ENCODE measurements at regions not wholly inside any gene's neighbourhood (a gene's known extent, or its start where the extent isn't known, plus 50 kb on each side); places are given as distances from the start of the nearest gene placed in this dataset.

DNA sequence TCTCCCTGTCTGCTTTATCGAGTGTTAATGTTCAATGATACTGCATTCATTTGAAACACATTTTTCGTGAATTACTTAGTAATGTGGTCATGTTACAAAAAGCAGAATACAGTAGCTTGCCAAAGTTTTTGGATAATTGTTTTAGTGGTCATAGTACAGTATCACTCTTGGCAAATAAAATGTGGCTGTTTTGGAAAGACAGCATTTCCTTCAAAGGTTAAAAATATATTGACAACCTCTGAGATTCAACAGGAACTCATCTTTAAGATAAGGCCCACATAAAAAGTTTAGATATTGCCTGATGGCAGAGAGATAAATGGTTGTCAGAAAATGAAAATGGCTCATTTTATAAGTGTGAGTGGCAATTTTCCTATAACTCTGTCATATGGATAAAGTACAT is 297.7 kb upstream of the MAN1A1 start:
- DNase-seq (ENCODE audit: low read depth, low spot score), result no peak
- no peaks in the 10 kb centered on the region for H3K4me1 ChIP-seq (ENCODE audit: control insufficient read depth, extremely low read depth, insufficient read depth, low read length)
- H3K27ac ChIP-seq (ENCODE audit: control insufficient read depth, insufficient read depth, low read length), result no peak overlapping the region
- no peak overlapping the region for H3K4me2 ChIP-seq (ENCODE audit: control insufficient read depth, extremely low read depth, insufficient read depth, low read depth, low read length)
- no peak overlapping the region for H3K4me3 ChIP-seq (ENCODE audit: control insufficient read depth in 2 of 3, extremely low read depth in 1 of 3, insufficient read depth in 2 of 3, low read depth in 1 of 3, low read length in 3 of 3)
- H3K9ac ChIP-seq (ENCODE audit: control insufficient read depth, extremely low read depth, insufficient read depth, low read length), result no peak overlapping the region
- no peak for TF ChIP-seq EZH2 (IDR thresholded peaks at IDR 0.05; ENCODE audit: low read length)
- no peak for TF ChIP-seq CTCF (optimal IDR thresholded peaks at IDR 0.05 in 1 of 3, IDR thresholded peaks at IDR 0.05 in 1 of 3, conservative IDR thresholded peaks at IDR 0.05 in 1 of 3; ENCODE audit: extremely low read depth in 1 of 3, insufficient read depth in 2 of 3, low read length in 3 of 3)
- H3K9me3 ChIP-seq (ENCODE audit: control insufficient read depth, low read depth, low read length), result no peaks in the 10 kb centered on the region
- H3K79me2 ChIP-seq (ENCODE audit: control insufficient read depth, insufficient read depth, low read length), result no peaks in the 10 kb centered on the region
- FAIRE-seq, result no peak
- H4K20me1 ChIP-seq (ENCODE audit: control insufficient read depth, extremely low read depth, insufficient read depth, low read length), result no peaks in the 10 kb centered on the region
- H3K27me3 ChIP-seq (ENCODE audit: control insufficient read depth, extremely low read depth, insufficient read depth, low read length), result no peaks in the 10 kb centered on the region
- H3K36me3 ChIP-seq (ENCODE audit: control insufficient read depth in 2 of 2, extremely low read depth in 1 of 2, insufficient read depth in 2 of 2, low read length in 2 of 2), result no peaks in the 10 kb centered on the region
- no peaks in the 10 kb centered on the region for H3K9me1 ChIP-seq (ENCODE audit: control insufficient read depth, extremely low read depth, insufficient read depth, low read length)
- dilution Hi-C loops (cut with MboI; ENCODE audit: extremely low pct_ligation_motif_present, low sequenced_read_pairs), result no loop called here
- H2AFZ ChIP-seq (ENCODE audit: control insufficient read depth, low read length), result no peak overlapping the region

- H3K4me1 ChIP-seq (ENCODE audit: control insufficient read depth, extremely low read depth, insufficient read depth, low read length), result no peaks in the 10 kb centered on the region
- dilution Hi-C loops (cut with MboI; ENCODE audit: extremely low pct_ligation_motif_present, low sequenced_read_pairs), result no loop called here
- no peak overlapping the region for H3K4me3 ChIP-seq (ENCODE audit: control insufficient read depth in 2 of 3, extremely low read depth in 1 of 3, insufficient read depth in 2 of 3, low read depth in 1 of 3, low read length in 3 of 3)
- H3K4me2 ChIP-seq (ENCODE audit: control insufficient read depth, extremely low read depth, insufficient read depth, low read depth, low read length), result no peak overlapping the region
- H3K9me1 ChIP-seq (ENCODE audit: control insufficient read depth, extremely low read depth, insufficient read depth, low read length), result no peaks in the 10 kb centered on the region
- no peak overlapping the region for H3K9ac ChIP-seq (ENCODE audit: control insufficient read depth, extremely low read depth, insufficient read depth, low read length)
- H4K20me1 ChIP-seq (ENCODE audit: control insufficient read depth, extremely low read depth, insufficient read depth, low read length), result no peaks in the 10 kb centered on the region
- H3K36me3 ChIP-seq (ENCODE audit: control insufficient read depth in 2 of 2, extremely low read depth in 1 of 2, insufficient read depth in 2 of 2, low read length in 2 of 2), result no peaks in the 10 kb centered on the region
- FAIRE-seq (no peak), DNase-seq (ENCODE audit: low read depth, low spot score) (no peak)
- no peaks in the 10 kb centered on the region for H3K79me2 ChIP-seq (ENCODE audit: control insufficient read depth, insufficient read depth, low read length)
- H3K9me3 ChIP-seq (ENCODE audit: control insufficient read depth, low read depth, low read length), result no peaks in the 10 kb centered on the region
- H2AFZ ChIP-seq (ENCODE audit: control insufficient read depth, low read length), result no peak overlapping the region
- H3K27ac ChIP-seq (ENCODE audit: control insufficient read depth, insufficient read depth, low read length), result no peak overlapping the region
- no peaks in the 10 kb centered on the region for H3K27me3 ChIP-seq (ENCODE audit: control insufficient read depth, extremely low read depth, insufficient read depth, low read length)
- TF ChIP-seq EZH2 (IDR thresholded peaks at IDR 0.05; ENCODE audit: low read length) (no peak), CTCF (optimal IDR thresholded peaks at IDR 0.05 in 1 of 3, IDR thresholded peaks at IDR 0.05 in 1 of 3, conservative IDR thresholded peaks at IDR 0.05 in 1 of 3; ENCODE audit: extremely low read depth in 1 of 3, insufficient read depth in 2 of 3, low read length in 3 of 3) (no peak)
Observed at GRCh38 chr6:119643876-119644275, 294.3 kb upstream of the MAN1A1 start.

Data from keratinocyte (primary cell).